Adrenal gland (tissue), 5 donors: ENCODE measurements at regions not wholly inside any gene's neighbourhood (a gene's known extent, or its start where the extent isn't known, plus 50 kb on each side); places are given as distances from the start of the nearest gene placed in this dataset.

Experiments
- CTCF ChIP-seq, 6 experiments: fragments of 450-650 bp in 4 of 6; fragments of 200-600 bp in 2 of 6; sonication (generic) in 1 of 6; IDR thresholded peaks; 1 replicate in 5 of 6; 2 replicates in 1 of 6; pipeline versions ENCODE4 v1.5.1 to v1.8.0; 2016 to 2021; ENCODE audit warnings: antibody characterized with exemption in 6 of 6, mild to moderate bottlenecking in 2 of 6, moderate library complexity in 1 of 6
- POLR2A ChIP-seq, 2 donors: fragments of 450-650 bp; IDR thresholded peaks; one replicate each; pipeline ENCODE4 v1.6.1; 2017; ENCODE audit warnings: antibody characterized with exemption in 2 of 2, mild to moderate bottlenecking in 2 of 2, moderate library complexity in 1 of 2
- donor health status: DM: no; HTN: no; CAD: no.

DNA sequence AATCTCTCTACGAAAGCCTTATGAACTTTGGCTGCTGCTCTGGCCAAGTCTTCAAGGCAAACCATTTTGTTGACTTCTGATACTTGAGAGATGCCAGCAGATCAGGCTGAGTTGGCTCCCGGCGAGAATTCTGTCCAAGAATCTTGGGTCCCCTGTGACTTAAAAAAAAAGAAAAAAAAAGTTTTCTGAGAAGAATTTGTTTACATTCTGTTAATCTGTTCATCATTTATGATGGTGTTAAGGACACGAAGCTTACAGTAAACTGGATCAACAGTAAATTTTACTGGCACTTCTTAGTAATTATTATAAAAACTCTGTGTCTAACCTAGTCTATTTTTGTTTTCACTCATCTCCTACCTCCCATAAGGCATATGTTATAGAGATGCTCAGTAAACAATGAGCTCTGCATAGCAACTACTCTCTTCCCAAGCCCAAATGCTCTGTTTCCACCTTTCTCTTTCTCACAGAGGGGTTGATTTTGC, 320.9 kb upstream of the RASGRP1 start:
- no peak for TF ChIP-seq CTCF (IDR thresholded peaks at IDR 0.05)
- TF ChIP-seq POLR2A (IDR thresholded peaks at IDR 0.05) = no peak
